ENCODE measurements at regions not wholly inside any gene's neighbourhood (a gene's known extent, or its start where the extent isn't known, plus 50 kb on each side); places are given as distances from the start of the nearest gene placed in this dataset.

DNA sequence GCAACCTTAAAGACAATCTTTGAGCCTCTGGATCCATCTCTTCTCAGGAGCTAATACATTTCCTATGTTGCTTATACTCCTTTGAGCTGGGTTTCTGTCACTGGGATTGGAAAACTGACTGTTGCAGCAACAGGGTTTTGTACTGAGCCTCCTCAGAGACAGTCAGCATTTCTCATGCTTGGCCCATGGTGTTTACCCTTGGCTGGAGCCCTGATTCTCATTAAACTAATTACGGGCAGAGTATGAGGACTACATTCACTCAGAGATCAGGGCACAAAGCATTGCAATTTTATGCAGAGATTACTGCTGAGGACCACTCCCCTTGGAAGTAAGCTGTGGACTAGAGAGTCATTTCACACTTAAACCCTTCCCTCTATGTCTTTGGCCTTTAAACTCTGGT, 134.5 kb downstream of the LRIG2 start:
- Histone ChIP-seq H2BK5ac (ENCODE audit: low read depth, low read length) (no peak overlapping the region), H3K79me2 (ENCODE audit: control insufficient read depth in 1 of 2, insufficient read depth in 2 of 2, low read length in 2 of 2) (no peaks in the 10 kb centered on the region), H4K5ac (ENCODE audit: insufficient read length, low read depth, low read length) (no peak overlapping the region), H3K4me3 (ENCODE audit: extremely low read depth in 1 of 4, insufficient read depth in 2 of 4, low read depth in 3 of 4, low read length in 4 of 4) (no peak overlapping the region), H4K20me1 (replicated peaks in 1 of 2; ENCODE audit: control insufficient read depth in 1 of 2, insufficient read depth in 2 of 2, low read length in 2 of 2) (no peaks in the 10 kb centered on the region), H3K18ac (ENCODE audit: extremely low read depth, low read length) (no peak overlapping the region), H3K4ac (replicated peaks; ENCODE audit: insufficient read length, low read depth, low read length) (no peak overlapping the region), H2BK12ac (ENCODE audit: low read depth, low read length) (no peak overlapping the region), H2BK120ac (replicated peaks; ENCODE audit: low read depth, low read length) (no peak overlapping the region), H3K9me3 (ENCODE audit: insufficient read depth in 2 of 2, low read depth in 1 of 2, low read length in 1 of 2) (no peaks in the 10 kb centered on the region), H2AK5ac (ENCODE audit: low read depth, low read length) (no peak overlapping the region), H2BK15ac (ENCODE audit: low read length) (no peak overlapping the region), H3K4me2 (ENCODE audit: insufficient read depth in 1 of 2, low read depth in 2 of 2, low read length in 2 of 2) (no peak overlapping the region), H3K9ac (replicated peaks in 1 of 4; ENCODE audit: extremely low read depth in 1 of 4, low read depth in 3 of 4, low read length in 3 of 4) (no peak overlapping the region), H3K4me1 (replicated peaks in 1 of 4; ENCODE audit: control insufficient read depth in 3 of 4, insufficient read depth in 4 of 4, low read length in 3 of 4) (peaks cover 0 to 5% (median 0%) of the 10 kb centered on the region in 4 experiments; a peak in 1 of 7 replicates), H3K36me3 (ENCODE audit: control insufficient read depth in 2 of 4, insufficient read depth in 4 of 4, low read length in 3 of 4) (no peaks in the 10 kb centered on the region; a peak in 1 of 8 replicates), H3K23me2 (ENCODE audit: low read depth, low read length) (no peaks in the 10 kb centered on the region), H3K27me3 (replicated peaks in 1 of 4; ENCODE audit: control insufficient read depth in 3 of 4, extremely low read depth in 1 of 4, insufficient read depth in 3 of 4, low read length in 3 of 4) (no peaks in the 10 kb centered on the region), H3K14ac (ENCODE audit: insufficient read length) (no peak overlapping the region), H4K91ac (replicated peaks; ENCODE audit: insufficient read length, low read length) (no peak overlapping the region), H3K56ac (replicated peaks; ENCODE audit: insufficient read length, low read depth, low read length) (no peak overlapping the region), H3K23ac (ENCODE audit: insufficient read length) (no peak overlapping the region), H4K8ac (ENCODE audit: extremely low read depth, insufficient read depth, low read length) (no peak overlapping the region), H2BK20ac (ENCODE audit: low read length) (no peak overlapping the region), H3K27ac (ENCODE audit: low read depth, low read length) (no peak overlapping the region), H3K79me1 (ENCODE audit: low read depth, low read length) (no peaks in the 10 kb centered on the region), H2AFZ (ENCODE audit: low read length) (peak overlapping the region; percentile 48; the same call in 1 of the 2 replicates)
- WGBS, 2 experiments (ENCODE audit: extremely low coverage in 1 of 2, insufficient coverage in 1 of 2, insufficient read length in 1 of 2, insufficient replicate concordance in 2 of 2, low coverage in 1 of 2, low lambda C conversion rate in 2 of 2, missing lambda C conversion rate in 1 of 2), result 96% methylated on average over 1 of the region's 1 CpG; no CpG with 5 or more reads in 1 of the 2 experiments
- DNase-seq (ENCODE audit: low read depth in 1 of 2, low spot score in 2 of 2), result no peak
- FAIRE-seq, result no peak
- ChIA-PET CTCF (ENCODE audit: partially characterized antibody) (interaction anchor here (0.6 to 4.4 kb wide), 7 partner anchors 12 to 1848 kb away, joined by 3 to 25 read pairs (median 3); no protein-coding TSS in a partner anchor), POLR2A (ENCODE audit: partially characterized antibody) (no interaction called here)
- no peak for TF ChIP-seq SP2 (IDR thresholded peaks at IDR 0.05; ENCODE audit: low read length)
- TF ChIP-seq CREB1 (IDR thresholded peaks at IDR 0.05), result no peak
- no peak for TF ChIP-seq JUND (IDR thresholded peaks at IDR 0.05; ENCODE audit: low read length)
- TF ChIP-seq TEAD4 (IDR thresholded peaks at IDR 0.05; ENCODE audit: low read depth, low read length), result no peak
- TF ChIP-seq TAF7 (optimal IDR thresholded peaks at IDR 0.05; ENCODE audit: borderline replicate concordance, low read depth, low read length), result no peak
- no peak for TF ChIP-seq CBX8 (IDR thresholded peaks at IDR 0.05; ENCODE audit: borderline replicate concordance, low read depth, low read length)
- no peak for TF ChIP-seq POU5F1 (IDR thresholded peaks at IDR 0.05; ENCODE audit: low read depth, low read length)
- no peak for TF ChIP-seq KDM1A (IDR thresholded peaks at IDR 0.05; ENCODE audit: borderline replicate concordance, low read length)

Data from H1 (cell line).